Left lung (tissue), 4 donors: ENCODE measurements at regions not wholly inside any gene's neighbourhood (a gene's known extent, or its start where the extent isn't known, plus 50 kb on each side); places are given as distances from the start of the nearest gene placed in this dataset.
A peak's percentile ranks its signal among the peaks of the same experiment; 100 is the strongest.

Experiments
- ATAC-seq: fragments of 200-7000 bp; cut with Tn5 transposase; one replicate; pipeline ENCODE4 v1.9.1; 2020; ENCODE audit warnings: moderate library complexity
- DNase-seq, 4 donors: peaks; one replicate each; pipeline ENCODE4 v3.0.0-alpha.2; 2013 to 2020
- H3K27ac ChIP-seq, 2 donors: fragments of 200-600 bp; sonication (generic) in 1 of 2; one replicate each; pipeline versions ENCODE4 v1.5.0 to v1.8.0; 2020 to 2021
- H3K27me3 ChIP-seq, 2 donors: fragments of 200-600 bp; sonication (generic) in 1 of 2; one replicate each; pipeline versions ENCODE4 v1.5.0 to v1.8.0; 2020 to 2021
- H3K36me3 ChIP-seq, 2 donors: fragments of 200-600 bp; sonication (generic) in 1 of 2; one replicate each; pipeline versions ENCODE4 v1.5.0 to v1.8.0; 2020 to 2021
- H3K4me1 ChIP-seq, 2 donors: fragments of 200-600 bp; one replicate each; pipeline ENCODE4 v1.8.0; 2021
- H3K4me3 ChIP-seq, 2 donors: fragments of 200-600 bp; sonication (generic) in 1 of 2; one replicate each; pipeline versions ENCODE4 v1.5.0 to v1.8.0; 2020 to 2021; ENCODE audit warnings: mild to moderate bottlenecking in 1 of 2
- H3K9me3 ChIP-seq, 2 donors: fragments of 200-600 bp; sonication (generic) in 1 of 2; one replicate each; pipeline versions ENCODE4 v1.5.0 to v1.8.0; 2020 to 2021
- intact Hi-C, 2 donors: fragments of 100-400 bp; cut with DNase I; formaldehyde crosslinking; loops; one replicate each; pipeline versions ENCODE4 v1.11.2 to v1.14.2; 2022
- TF ChIP-seq, protein P1 (sequence below), 2 donors: fragments of 200-600 bp; sonication (generic) in 1 of 2; IDR thresholded peaks; one replicate each; pipeline versions ENCODE4 v1.5.0 to v1.8.0; 2021; ENCODE audit warnings: antibody characterized with exemption in 2 of 2
- donor health status: DM: no; HTN: yes; CAD: no.
- donor health status: DM: no; HTN: no; CAD: no.

DNA sequence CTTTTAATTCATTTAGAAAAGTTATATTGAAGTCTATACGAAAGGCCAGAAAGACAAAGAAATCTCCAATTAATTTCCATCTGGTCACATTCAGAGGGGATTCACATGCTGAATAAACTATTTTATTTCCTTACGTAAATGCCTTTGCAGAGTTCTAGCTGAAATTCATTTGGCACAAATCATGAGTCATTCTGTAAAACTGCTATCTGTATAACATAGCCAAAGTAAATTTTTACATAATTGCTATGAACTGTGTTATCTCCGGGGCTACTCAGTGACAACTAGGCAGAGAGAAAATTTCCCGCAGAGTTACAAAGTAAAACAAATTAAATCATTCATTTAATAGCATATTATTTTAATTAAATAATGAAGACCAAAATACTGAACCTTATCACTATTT is 463.2 kb upstream of the ADAMTS16 start:
- Histone ChIP-seq H3K27ac (no peak overlapping the region), H3K9me3 (peaks cover 0 to 8% of the 10 kb centered on the region in 2 donors), H3K27me3 (no peaks in the 10 kb centered on the region), H3K4me1 (no peaks in the 10 kb centered on the region), H3K36me3 (no peaks in the 10 kb centered on the region), H3K4me3 (no peak overlapping the region)
- TF ChIP-seq, protein P1, sequence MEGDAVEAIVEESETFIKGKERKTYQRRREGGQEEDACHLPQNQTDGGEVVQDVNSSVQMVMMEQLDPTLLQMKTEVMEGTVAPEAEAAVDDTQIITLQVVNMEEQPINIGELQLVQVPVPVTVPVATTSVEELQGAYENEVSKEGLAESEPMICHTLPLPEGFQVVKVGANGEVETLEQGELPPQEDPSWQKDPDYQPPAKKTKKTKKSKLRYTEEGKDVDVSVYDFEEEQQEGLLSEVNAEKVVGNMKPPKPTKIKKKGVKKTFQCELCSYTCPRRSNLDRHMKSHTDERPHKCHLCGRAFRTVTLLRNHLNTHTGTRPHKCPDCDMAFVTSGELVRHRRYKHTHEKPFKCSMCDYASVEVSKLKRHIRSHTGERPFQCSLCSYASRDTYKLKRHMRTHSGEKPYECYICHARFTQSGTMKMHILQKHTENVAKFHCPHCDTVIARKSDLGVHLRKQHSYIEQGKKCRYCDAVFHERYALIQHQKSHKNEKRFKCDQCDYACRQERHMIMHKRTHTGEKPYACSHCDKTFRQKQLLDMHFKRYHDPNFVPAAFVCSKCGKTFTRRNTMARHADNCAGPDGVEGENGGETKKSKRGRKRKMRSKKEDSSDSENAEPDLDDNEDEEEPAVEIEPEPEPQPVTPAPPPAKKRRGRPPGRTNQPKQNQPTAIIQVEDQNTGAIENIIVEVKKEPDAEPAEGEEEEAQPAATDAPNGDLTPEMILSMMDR (IDR thresholded peaks at IDR 0.05) = no peak
- DNase-seq (no peak), ATAC-seq (no peak)
- intact Hi-C loops = no loop called here

DNA sequence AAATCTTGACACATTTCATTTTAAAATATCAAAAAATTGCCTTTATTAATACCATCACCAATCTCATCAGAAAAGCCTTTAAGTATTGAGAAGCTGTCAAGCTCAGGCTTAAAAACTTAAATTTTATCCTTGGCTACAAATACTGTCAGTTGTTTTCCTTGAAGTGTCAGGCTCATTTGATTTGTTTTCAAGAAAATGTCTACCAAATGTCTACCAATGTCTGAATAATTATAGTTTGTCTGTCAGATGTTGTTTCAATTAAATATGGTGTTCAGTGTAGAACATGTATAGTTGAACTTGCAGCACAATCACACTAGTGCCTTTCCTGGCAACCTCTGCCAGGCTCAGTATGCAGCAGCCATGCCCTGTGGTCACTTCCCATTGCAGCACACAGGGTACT is 455.2 kb upstream of the ADAMTS16 start:
- ATAC-seq = no peak
- H3K9me3 ChIP-seq = peaks cover 0 to 25% of the 10 kb centered on the region in 2 donors
- intact Hi-C loops = no loop called here
- no peak overlapping the region for H3K27ac ChIP-seq
- TF ChIP-seq, protein P1 (IDR thresholded peaks at IDR 0.05) = no peak
- H3K4me1 ChIP-seq = no peaks in the 10 kb centered on the region
- H3K4me3 ChIP-seq = no peak overlapping the region
- no peak for DNase-seq
- H3K36me3 ChIP-seq = no peaks in the 10 kb centered on the region
- H3K27me3 ChIP-seq = no peaks in the 10 kb centered on the region

- intact Hi-C loops = no loop called here
Observed at GRCh38 chr5:4698596-4698995, 441.5 kb upstream of the ADAMTS16 start.

GRCh38 chr5:4699592-4699991 is 440.5 kb upstream of the ADAMTS16 start:
- Histone ChIP-seq H3K9me3 (no peaks in the 10 kb centered on the region), H3K27ac (peak overlapping the region; percentile 70 to 71), H3K4me3 (no peak overlapping the region), H3K27me3 (no peaks in the 10 kb centered on the region), H3K4me1 (no peaks in the 10 kb centered on the region), H3K36me3 (no peaks in the 10 kb centered on the region)
- ATAC-seq = peak; percentile 83
- peak in 2 of 4 donors; percentile 13 to 46 for DNase-seq
- intact Hi-C loops = no loop called here
- TF ChIP-seq, protein P1 (IDR thresholded peaks at IDR 0.05) = no peak

More at GRCh38 chr5:4698596-4698995, 441.5 kb upstream of the ADAMTS16 start:
- ATAC-seq (no peak), DNase-seq (no peak)
- TF ChIP-seq, protein P1 (IDR thresholded peaks at IDR 0.05) = no peak
- no peak overlapping the region for H3K4me3 ChIP-seq
- no peak overlapping the region for H3K27ac ChIP-seq
- no peaks in the 10 kb centered on the region for H3K9me3 ChIP-seq
- no peaks in the 10 kb centered on the region for H3K4me1 ChIP-seq
- H3K36me3 ChIP-seq = no peaks in the 10 kb centered on the region
- no peaks in the 10 kb centered on the region for H3K27me3 ChIP-seq

DNA sequence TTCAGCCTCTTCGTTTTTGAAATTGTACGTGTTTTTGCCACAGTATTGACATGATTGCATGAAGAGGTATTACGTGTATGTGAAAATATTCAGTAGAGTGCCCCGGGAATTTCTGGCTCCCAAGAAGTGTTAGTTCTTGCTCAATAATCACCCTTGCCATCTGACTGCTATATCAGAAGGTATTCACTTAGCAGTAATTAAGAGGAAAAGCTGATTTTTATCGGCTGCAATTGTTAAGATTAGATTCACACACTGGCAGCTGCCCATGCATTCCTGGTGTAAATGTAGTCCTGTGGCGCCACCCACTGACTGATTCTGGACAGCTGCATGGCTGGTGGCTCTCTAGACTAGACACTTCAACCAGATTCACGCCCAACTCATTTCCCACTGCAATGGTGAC is 440.1 kb upstream of the ADAMTS16 start:
- ATAC-seq = peak; percentile 98
- no peaks in the 10 kb centered on the region for H3K9me3 ChIP-seq
- intact Hi-C loops = no loop called here
- no peak overlapping the region for H3K4me3 ChIP-seq
- TF ChIP-seq, protein P1 (IDR thresholded peaks at IDR 0.05) = peak; percentile 25 to 43
- no peaks in the 10 kb centered on the region for H3K27me3 ChIP-seq
- peak overlapping the region; percentile 70 to 71 for H3K27ac ChIP-seq
- no peaks in the 10 kb centered on the region for H3K4me1 ChIP-seq
- no peaks in the 10 kb centered on the region for H3K36me3 ChIP-seq
- DNase-seq = peak; percentile 36 to 81 (median 75)
